GM18505 (cell line): ENCODE measurements at regions not wholly inside any gene's neighbourhood (a gene's known extent, or its start where the extent isn't known, plus 50 kb on each side); places are given as distances from the start of the nearest gene placed in this dataset.

Source experiments
- ATAC-seq: cut with Tn5 transposase; IDR thresholded peaks from one replicate; pipeline ENCODE4 v1.9.1; 2021; ENCODE audit not compliant: unreplicated experiment
- POLR2A ChIP-seq: IDR thresholded peaks from 4 replicates; pipeline ENCODE4 v1.6.1; 2011; ENCODE audit warnings: borderline replicate concordance; ENCODE audit not compliant: insufficient read depth, insufficient read length; ENCODE audit errors: extremely low read depth

DNA sequence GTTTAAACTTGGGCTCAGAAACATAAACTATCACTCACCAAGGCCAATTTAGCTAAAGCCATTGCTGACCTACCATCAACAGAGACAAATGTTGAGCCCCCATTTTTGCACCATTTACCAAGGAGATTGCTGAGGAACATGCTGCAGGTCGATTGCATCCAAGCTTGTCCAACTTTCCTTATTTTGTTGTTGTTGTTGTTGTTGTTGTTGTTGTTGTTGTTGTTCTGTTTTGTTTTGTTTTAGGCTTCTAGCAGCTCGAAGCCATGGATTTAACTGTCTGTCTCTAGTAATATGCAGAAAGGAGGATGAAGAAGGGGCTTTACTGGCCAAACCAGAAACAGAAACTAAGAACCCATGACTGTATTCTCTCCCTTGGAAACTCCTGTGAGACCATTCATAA is 571.5 kb downstream of the IRS1 start:
- TF ChIP-seq POLR2A, result no peak
- no peak for ATAC-seq

DNA sequence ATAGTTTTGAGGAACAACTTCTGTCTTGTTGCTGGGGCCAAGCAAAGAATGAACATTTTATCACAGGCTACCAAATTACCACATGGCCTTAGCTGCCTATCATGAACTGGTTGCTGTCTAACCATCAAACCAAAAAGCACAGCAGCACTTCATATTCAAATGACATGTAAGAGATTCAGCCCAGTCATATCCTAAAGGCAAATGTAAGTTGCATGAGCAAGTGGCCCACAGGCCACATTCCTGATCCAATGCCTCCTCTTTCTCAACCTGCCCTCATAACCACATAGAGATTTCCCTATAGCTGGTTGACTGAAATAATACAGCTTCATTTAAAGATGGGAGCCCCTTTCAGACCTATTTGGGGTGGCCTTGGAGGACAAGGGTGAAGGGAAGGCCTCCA is 572.3 kb downstream of the IRS1 start:
- ATAC-seq, result no peak
- TF ChIP-seq POLR2A, result no peak

DNA sequence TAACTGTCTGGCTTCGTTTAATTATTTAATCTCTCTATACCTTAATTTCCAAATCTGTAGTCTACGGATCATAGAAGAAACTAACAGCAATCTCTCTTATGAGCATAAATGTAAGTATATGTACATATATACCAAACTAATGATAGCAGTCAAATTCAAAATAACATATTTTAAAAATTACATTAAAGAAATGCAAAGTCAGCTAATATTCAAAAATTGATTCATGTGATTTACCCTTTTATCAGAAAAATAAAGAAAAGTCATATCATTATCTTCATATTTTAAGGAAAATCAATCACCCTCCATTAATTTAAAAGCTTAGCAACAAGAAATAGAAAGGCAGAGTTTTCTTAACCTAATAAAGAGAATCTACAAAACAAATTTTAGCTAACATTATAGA is 575.9 kb downstream of the IRS1 start:
- TF ChIP-seq POLR2A, result no peak
- no peak for ATAC-seq

DNA sequence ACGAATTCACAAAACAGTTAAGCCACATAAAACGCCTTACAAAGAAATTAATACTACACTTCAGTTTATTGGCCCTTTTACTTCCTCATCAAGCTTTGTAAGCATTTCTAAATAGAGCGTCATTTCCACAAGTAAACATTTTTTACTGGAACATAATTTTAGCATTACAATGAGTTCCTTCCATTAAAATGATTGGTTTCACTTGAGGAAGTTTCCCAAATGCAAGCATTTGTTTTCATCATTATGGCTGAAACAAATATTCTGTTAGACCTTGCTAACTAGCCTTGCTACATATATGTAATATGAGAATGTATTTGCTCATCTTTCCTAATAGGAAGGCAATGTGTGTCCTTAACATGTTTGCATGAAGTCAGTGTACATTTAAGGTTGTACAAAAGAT is 579.1 kb downstream of the IRS1 start:
- no peak for TF ChIP-seq POLR2A
- no peak for ATAC-seq

DNA sequence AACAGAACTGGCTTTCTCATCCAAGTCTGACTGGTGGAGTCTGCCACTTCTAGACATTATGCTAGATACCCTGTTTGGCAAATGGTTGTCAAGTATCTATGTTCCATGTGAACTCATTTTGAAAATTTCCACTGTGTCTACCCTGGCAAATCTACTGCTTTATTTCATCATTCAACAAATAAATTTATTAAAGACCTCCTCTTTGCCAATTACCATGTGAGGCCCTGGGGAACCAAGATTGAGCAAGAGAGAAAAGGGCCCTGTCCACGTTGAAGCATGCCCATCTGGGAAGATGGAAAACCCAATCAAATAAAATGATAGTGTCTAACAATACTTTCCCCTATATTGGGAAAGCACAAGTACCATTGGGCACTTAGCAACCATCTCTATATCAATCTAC is 582.4 kb downstream of the IRS1 start:
- ATAC-seq, result no peak

DNA sequence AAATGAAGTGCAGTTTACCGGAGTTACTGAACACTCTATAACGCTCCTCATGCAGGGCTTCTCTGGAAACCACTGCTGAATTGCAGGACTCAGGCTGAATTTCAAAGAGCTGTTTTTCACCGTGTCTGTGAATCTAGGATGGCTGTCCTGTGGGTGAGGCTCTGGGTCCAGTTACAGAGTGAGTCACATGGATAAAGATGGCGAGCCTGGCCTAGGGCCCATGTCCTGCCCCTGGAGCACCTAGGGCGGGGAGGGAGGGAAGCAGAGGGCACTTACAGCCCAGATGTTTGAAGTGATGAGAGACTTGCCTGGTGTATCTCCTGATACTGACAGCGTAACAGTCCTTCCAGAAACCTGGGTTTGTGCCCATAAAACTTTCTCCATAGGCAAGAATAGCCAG is 583.0 kb downstream of the IRS1 start:
- ATAC-seq, result no peak
- no peak for TF ChIP-seq POLR2A

More for the DNA sequence above, 582.4 kb downstream of the IRS1 start:
- no peak for TF ChIP-seq POLR2A

DNA sequence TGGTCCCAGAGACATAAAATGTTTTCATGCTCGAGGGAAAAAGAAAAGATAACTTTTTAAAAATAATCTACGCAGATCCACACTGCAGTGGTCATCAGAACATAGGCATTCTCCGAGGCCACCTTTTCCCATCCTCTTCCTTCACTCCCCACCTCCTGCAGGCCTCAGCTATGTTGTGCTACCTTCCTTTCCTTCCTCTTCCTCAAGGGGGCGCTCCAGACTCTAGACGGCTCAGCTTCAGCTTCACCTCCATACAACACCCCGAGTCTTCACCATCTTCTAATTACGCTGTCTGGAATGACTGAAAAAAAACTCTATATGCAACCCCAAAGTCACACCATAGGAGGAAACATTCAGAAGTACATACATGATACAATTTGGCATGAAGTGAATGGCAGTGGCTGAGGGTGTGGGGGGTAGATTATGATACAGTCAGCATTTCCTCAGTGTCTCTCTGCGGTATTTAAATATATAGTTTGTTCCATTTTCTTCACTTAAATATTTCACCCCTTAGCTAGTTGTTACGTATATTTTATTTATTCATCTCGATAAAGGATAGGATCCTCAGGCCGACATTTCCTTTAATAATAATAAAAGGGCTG is 583.6 kb downstream of the IRS1 start:
- no peak for TF ChIP-seq POLR2A
- ATAC-seq, result peak; percentile 98

DNA sequence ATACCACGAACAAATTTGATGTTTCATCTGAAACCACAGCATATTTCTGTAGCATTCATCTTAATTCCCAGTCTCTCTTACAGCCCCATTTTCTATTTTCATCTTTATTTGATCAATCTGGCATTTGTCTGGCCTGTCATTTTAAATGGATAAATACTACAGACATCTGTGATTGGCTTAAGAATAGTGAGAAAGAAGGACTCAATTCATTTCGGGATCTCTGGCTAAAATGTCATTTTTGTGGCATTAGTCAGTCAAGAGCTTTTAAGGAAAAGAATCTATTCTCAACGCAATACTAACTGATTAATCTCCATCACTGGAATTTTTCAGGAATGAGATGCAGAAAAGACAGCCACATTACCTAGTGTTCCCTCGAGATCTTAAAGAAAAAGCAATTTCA is 585.9 kb downstream of the IRS1 start:
- no peak for ATAC-seq
- TF ChIP-seq POLR2A, result no peak

DNA sequence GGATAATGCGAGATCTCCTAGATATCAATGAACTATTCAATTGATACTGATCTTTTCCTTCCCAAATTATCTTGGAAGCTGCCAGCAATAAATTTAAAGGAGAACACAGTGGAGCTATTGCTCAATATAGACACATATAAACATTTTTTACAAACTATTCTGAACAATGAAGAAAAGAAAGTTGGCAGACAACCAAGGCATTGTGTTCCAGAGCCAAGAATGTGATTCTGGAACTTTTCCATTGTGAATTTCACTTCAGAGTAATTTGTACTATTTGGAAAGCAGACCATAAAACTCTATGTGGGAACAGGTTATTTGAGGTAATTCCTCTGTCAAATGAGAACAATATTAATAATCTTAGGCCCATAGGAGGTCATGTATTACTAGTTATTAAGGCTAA is 588.2 kb downstream of the IRS1 start:
- no peak for TF ChIP-seq POLR2A
- no peak for ATAC-seq

DNA sequence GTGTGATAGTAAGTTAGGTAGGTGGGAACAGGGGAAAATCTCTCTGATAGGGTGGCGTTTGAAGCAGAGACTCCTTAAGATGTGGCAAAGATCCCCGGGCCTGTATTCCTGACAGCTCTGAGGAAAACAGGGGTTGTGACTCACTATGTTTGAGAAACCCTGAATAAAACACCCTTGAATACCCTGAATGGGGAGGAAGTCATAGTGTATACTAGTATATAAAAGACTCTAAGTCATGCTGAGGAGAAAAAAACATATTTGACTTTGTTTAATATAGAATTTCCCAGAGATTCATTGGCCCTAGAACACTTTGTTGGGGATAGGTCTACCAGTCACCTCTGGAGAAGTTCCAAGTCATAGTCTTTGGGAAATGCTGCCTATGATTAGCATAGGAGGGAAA is 590.9 kb downstream of the IRS1 start:
- TF ChIP-seq POLR2A, result no peak
- ATAC-seq, result no peak

DNA sequence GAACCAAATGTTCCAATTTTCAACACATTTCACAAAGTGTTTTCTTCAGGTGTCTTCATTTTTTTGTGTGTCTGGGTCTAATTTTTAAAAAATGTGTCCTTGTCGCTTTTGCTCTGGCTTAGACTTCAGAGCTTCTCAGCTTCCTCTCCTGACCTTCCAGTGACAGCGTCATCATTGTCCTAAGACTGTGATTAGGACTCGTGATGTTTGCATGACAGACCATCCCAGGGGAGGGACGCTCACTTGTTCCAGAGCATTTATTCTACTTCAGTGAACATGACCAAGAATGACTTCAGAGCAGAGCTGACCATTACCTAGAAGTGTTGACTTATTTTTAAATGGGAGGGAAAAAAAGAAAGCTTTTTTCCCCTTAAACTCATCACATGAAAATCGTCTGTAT is 591.9 kb downstream of the IRS1 start:
- no peak for ATAC-seq
- no peak for TF ChIP-seq POLR2A

DNA sequence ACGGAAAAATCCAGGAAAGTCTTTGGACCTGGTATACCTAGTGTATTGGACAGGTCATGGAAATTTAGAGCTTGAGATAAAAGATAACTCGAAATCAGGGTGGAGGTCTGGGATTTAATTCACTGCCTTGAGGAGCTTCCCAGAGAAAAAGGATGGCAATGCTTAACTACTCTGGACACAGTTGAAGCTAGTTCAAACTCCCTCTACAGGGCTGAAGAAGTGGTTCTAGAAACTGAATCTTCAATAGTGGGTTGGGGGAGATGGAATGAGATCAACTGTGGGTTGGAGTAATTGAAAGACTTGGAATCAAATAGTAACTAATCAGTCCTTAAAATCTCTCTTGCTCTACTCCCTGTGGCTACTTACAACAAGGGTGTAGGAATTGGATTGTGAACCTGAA is 600.1 kb downstream of the IRS1 start:
- no peak for ATAC-seq
- TF ChIP-seq POLR2A, result no peak

DNA sequence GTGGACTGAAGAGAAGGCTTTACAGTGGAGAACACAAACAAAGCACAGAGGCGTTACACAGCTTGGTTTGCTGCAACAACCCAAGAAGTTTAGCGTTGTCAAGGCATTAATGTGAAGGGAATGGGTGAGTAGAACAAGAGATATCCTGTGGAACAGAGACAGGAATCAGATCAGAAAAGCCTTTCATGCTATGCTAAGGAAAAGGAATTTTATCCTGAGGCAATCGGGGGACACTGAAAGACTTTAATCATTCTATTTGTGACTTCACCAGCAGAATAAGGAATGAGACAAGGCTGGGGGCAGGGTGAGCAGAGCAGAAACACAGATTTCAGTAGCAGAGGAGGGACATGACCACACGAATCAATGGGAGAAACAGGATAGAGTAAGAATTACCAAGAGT is 600.7 kb downstream of the IRS1 start:
- ATAC-seq, result no peak

DNA sequence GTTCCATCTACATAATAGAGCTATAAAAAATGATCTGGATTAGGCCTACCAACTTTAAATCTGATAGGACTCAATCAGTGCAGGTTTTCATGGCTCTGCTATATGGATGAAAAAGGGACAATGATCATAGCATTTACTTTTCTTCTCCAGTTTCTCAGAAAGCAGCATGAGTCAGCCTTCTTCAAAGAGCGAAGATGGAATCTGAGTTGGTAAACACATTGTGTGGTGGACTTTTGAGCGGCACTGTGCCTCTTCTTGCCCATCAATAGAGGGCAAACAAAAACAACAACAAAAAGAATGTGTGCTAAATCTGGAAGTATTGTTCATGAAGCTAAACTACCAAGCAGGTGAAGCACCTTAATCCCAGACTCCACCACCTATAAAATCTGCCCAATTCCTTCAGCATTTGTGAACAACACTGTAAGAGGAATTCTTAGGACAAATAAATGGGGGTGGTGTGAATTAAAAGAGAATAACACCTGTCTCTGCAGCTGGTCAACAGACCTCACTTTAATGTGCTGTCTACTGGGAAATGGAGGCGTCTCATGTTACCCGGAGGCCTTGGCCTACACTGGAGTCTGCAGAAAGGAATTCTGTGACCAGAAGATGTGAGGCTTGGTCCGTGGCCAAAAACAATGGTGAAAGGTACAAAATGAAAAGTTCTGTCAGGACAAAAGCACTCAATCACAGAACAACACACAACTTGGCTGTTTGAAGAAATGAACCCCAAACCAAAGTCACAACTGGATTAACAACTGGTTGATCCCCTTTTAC is 609.0 kb downstream of the IRS1 start:
- no peak for TF ChIP-seq POLR2A
- ATAC-seq, result no peak

More for the DNA sequence above, 600.7 kb downstream of the IRS1 start:
- no peak for TF ChIP-seq POLR2A
